HCT116 (cell line): ENCODE measurements at regions not wholly inside any gene's neighbourhood (a gene's known extent, or its start where the extent isn't known, plus 50 kb on each side); places are given as distances from the start of the nearest gene placed in this dataset.
"Not testable (repeated sequence)": the region's sequence is repeated elsewhere in the genome, so short reads cannot be mapped to it uniquely, and the experiment has no call there.

Source experiments
- JUND ChIP-seq: IDR thresholded peaks from 2 replicates; pipeline ENCODE4 v1.6.1; 2012
- POLR2A ChIP-seq: IDR thresholded peaks from 2 replicates; pipeline ENCODE4 v1.7.0; 2011; ENCODE audit warnings: borderline replicate concordance; ENCODE audit not compliant: insufficient read depth, insufficient read length; ENCODE audit errors: extremely low read depth
- RAD21 ChIP-seq: IDR thresholded peaks from 2 replicates; pipeline ENCODE4 v1.6.1; 2012; ENCODE audit warnings: low read depth, mild to moderate bottlenecking
- TF ChIP-seq, protein P1 (sequence below), 3 experiments: fragments of 200-600 bp in 1 of 3; sonication (generic) in 1 of 3; IDR thresholded peaks in 2 of 3; conservative IDR thresholded peaks in 1 of 3; 2 replicates each; pipeline ENCODE4 v1.5.1; 2012 to 2017; ENCODE audit warnings: low read depth in 2 of 3, low read length in 2 of 3, antibody characterized with exemption in 1 of 3, borderline replicate concordance in 1 of 3, control low read depth in 1 of 3, mild to moderate bottlenecking in 1 of 3, mixed read lengths in 1 of 3, mixed run types in 1 of 3, moderate library complexity in 1 of 3; ENCODE audit not compliant: insufficient read depth in 1 of 3

DNA sequence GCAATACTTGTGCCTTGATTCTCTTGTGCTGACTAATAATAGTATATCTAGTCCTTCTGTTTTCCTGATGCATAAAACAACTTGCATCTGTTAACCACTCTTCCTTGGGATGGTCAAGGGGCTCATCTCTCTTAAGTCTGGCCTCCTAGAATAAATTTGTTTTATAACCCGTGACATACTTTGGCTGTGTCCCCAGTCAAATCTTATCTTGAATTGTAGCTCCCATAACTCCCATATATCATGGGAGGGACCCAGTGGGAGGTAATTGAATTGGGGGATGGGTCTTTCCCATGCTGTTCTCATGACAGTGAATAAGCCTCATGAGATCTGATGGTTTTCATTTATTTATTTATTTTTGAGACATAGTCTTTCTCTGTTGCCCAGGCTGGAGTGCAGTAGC is 146.2 kb downstream of the ALG10 start:
- not testable (repeated sequence) for TF ChIP-seq POLR2A, JUND, RAD21
- TF ChIP-seq, protein P1, sequence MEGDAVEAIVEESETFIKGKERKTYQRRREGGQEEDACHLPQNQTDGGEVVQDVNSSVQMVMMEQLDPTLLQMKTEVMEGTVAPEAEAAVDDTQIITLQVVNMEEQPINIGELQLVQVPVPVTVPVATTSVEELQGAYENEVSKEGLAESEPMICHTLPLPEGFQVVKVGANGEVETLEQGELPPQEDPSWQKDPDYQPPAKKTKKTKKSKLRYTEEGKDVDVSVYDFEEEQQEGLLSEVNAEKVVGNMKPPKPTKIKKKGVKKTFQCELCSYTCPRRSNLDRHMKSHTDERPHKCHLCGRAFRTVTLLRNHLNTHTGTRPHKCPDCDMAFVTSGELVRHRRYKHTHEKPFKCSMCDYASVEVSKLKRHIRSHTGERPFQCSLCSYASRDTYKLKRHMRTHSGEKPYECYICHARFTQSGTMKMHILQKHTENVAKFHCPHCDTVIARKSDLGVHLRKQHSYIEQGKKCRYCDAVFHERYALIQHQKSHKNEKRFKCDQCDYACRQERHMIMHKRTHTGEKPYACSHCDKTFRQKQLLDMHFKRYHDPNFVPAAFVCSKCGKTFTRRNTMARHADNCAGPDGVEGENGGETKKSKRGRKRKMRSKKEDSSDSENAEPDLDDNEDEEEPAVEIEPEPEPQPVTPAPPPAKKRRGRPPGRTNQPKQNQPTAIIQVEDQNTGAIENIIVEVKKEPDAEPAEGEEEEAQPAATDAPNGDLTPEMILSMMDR (IDR thresholded peaks at IDR 0.05 in 2 of 3, conservative IDR thresholded peaks at IDR 0.05 in 1 of 3; ENCODE audit: borderline replicate concordance in 1 of 3, insufficient read depth in 1 of 3, low read depth in 2 of 3, low read length in 2 of 3) = not testable (repeated sequence)
